IMR-90 (cell line): ENCODE measurements at regions not wholly inside any gene's neighbourhood (a gene's known extent, or its start where the extent isn't known, plus 50 kb on each side); places are given as distances from the start of the nearest gene placed in this dataset.

Experiments
- ATAC-seq: fragments of 200-7000 bp; cut with Tn5 transposase; 2 replicates; pipeline ENCODE4 v1.9.1; 2020; ENCODE audit warnings: low read depth, mild to moderate bottlenecking, moderate library complexity
- BruUV-seq: library from RNA; stranded (reverse); fragments of 400-500 nt; replicated peaks from 2 replicates; lab custom pipeline; 2021; lab: Mats Ljungman, UMichigan
- CTCF ChIA-PET: fragments of 300-600 bp; formaldehyde crosslinking; extraction: SDS; loops from one replicate; lab custom pipeline; 2021; ENCODE audit warnings: antibody characterized with exemption; lab: Yijun Ruan, JAX
- POLR2A ChIA-PET: fragments of 300-600 bp; sonication (Branson Sonifier 250); formaldehyde crosslinking; loops from one replicate; lab custom pipeline; 2022; ENCODE audit warnings: antibody characterized with exemption; ENCODE audit not compliant: unreplicated experiment; lab: Charles Lee
- DNase-seq: peaks from one replicate; pipeline ENCODE4 v3.0.0; 2013
- H2AFZ ChIP-seq: replicated peaks from 2 replicates; pipeline ENCODE3; 2013; ENCODE audit warnings: low read length, mild to moderate bottlenecking; ENCODE audit not compliant: poor library complexity
- H2AK5ac ChIP-seq: 2 replicates; pipeline ENCODE4 v1.6.1; 2013; ENCODE audit warnings: low read depth, low read length, inconsistent platforms
- H2AK9ac ChIP-seq: replicated peaks from 2 replicates; pipeline ENCODE3; 2013; ENCODE audit warnings: mild to moderate bottlenecking, low read depth, low read length, moderate library complexity; ENCODE audit not compliant: poor library complexity
- H2BK120ac ChIP-seq: 2 replicates; pipeline ENCODE4 v1.6.1; 2013; ENCODE audit warnings: low read depth, low read length, inconsistent platforms
- H2BK15ac ChIP-seq: 3 replicates; pipeline ENCODE4 v1.6.1; 2013; ENCODE audit warnings: low read depth, low read length, inconsistent platforms
- H2BK20ac ChIP-seq: 2 replicates; pipeline ENCODE4 v1.6.1; 2013; ENCODE audit warnings: low read depth, mild to moderate bottlenecking, inconsistent platforms, low read length, moderate library complexity
- H2BK5ac ChIP-seq: 2 replicates; pipeline ENCODE4 v1.6.1; 2013; ENCODE audit warnings: mild to moderate bottlenecking, low read depth, low read length, inconsistent platforms; ENCODE audit not compliant: poor library complexity, severe bottlenecking
- H3K14ac ChIP-seq: replicated peaks from 2 replicates; pipeline ENCODE4 v1.6.1; 2013; ENCODE audit warnings: low read depth, low read length, inconsistent platforms
- H3K18ac ChIP-seq: 2 replicates; pipeline ENCODE4 v1.6.1; 2013; ENCODE audit warnings: low read depth, low read length, control low read depth
- H3K23ac ChIP-seq: 2 replicates; pipeline ENCODE4 v1.6.1; 2013; ENCODE audit warnings: low read depth, low read length, inconsistent platforms
- H3K27ac ChIP-seq: 2 replicates; pipeline ENCODE4 v1.5.1; 2013; ENCODE audit warnings: mild to moderate bottlenecking, control low read depth, low read length; ENCODE audit not compliant: insufficient read depth
- H3K27me3 ChIP-seq: 2 replicates; pipeline ENCODE4 v1.6.1; 2013; ENCODE audit warnings: low read length; ENCODE audit not compliant: control insufficient read depth, insufficient read depth
- H3K36me3 ChIP-seq: 2 replicates; pipeline ENCODE4 v1.6.1; 2013; ENCODE audit warnings: low read length, mixed read lengths; ENCODE audit not compliant: control insufficient read depth, insufficient read depth
- H3K4ac ChIP-seq: 2 replicates; pipeline ENCODE4 v1.6.1; 2013; ENCODE audit warnings: low read depth, low read length, inconsistent platforms
- H3K4me1 ChIP-seq: 2 replicates; pipeline ENCODE4 v1.6.1; 2013; ENCODE audit warnings: low read length, mixed read lengths; ENCODE audit not compliant: control insufficient read depth, insufficient read depth
- H3K4me2 ChIP-seq: 2 replicates; pipeline ENCODE4 v1.6.1; 2013; ENCODE audit warnings: low read depth, mild to moderate bottlenecking, control low read depth, low read length, moderate library complexity
- H3K4me3 ChIP-seq: 2 replicates; pipeline ENCODE4 v1.5.1; 2013; ENCODE audit warnings: low read depth, mild to moderate bottlenecking, control low read depth, low read length, moderate library complexity; ENCODE audit not compliant: insufficient read depth
- H3K56ac ChIP-seq: 2 replicates; pipeline ENCODE4 v1.6.1; 2013; ENCODE audit warnings: low read length, inconsistent platforms; ENCODE audit not compliant: insufficient read depth; ENCODE audit errors: extremely low read depth
- H3K79me1 ChIP-seq, 2 experiments: 2 replicates each; pipeline ENCODE4 v1.6.1; 2013; ENCODE audit warnings: low read length in 2 of 2, inconsistent platforms in 1 of 2, low read depth in 1 of 2
- H3K9ac ChIP-seq: 2 replicates; pipeline ENCODE4 v1.6.1; 2013; ENCODE audit warnings: low read depth, low read length, control low read depth
- H3K9me1 ChIP-seq: 2 replicates; pipeline ENCODE4 v1.6.1; 2013; ENCODE audit warnings: low read length, inconsistent platforms; ENCODE audit not compliant: insufficient read depth
- H3K9me3 ChIP-seq: 2 replicates; pipeline ENCODE4 v1.6.1; 2013; ENCODE audit warnings: low read length; ENCODE audit not compliant: control insufficient read depth, insufficient read depth
- H4K20me1 ChIP-seq: 2 replicates; pipeline ENCODE4 v1.6.1; 2013; ENCODE audit warnings: low read length, inconsistent platforms; ENCODE audit not compliant: insufficient read depth
- H4K5ac ChIP-seq: 2 replicates; pipeline ENCODE4 v1.6.1; 2013; ENCODE audit warnings: mild to moderate bottlenecking, low read depth, low read length, control low read depth
- H4K8ac ChIP-seq, 2 experiments: 2 replicates each; pipeline ENCODE4 v1.6.1; 2013; ENCODE audit warnings: low read depth in 2 of 2, low read length in 2 of 2, control low read depth in 1 of 2, inconsistent platforms in 1 of 2
- H4K91ac ChIP-seq: 2 replicates; pipeline ENCODE4 v1.6.1; 2013; ENCODE audit warnings: low read depth, low read length, inconsistent platforms; ENCODE audit not compliant: insufficient read depth
- BHLHE40 ChIP-seq: fragments of 150-350 bp; IDR thresholded peaks from 2 replicates; pipeline ENCODE4 v1.6.1; 2016; ENCODE audit warnings: mild to moderate bottlenecking, low read depth, low read length
- CEBPB ChIP-seq: IDR thresholded peaks from 2 replicates; pipeline ENCODE4 v1.6.1; 2012; ENCODE audit warnings: low read depth, low read length, improper control_type of control experiment
- CHD1 ChIP-seq: IDR thresholded peaks from 2 replicates; pipeline ENCODE4 v1.6.1; 2012; ENCODE audit warnings: low read depth, low read length, improper control_type of control experiment
- ELK1 ChIP-seq: fragments of 150-350 bp; IDR thresholded peaks from 2 replicates; pipeline ENCODE4 v1.6.1; 2016; ENCODE audit warnings: low read depth, mild to moderate bottlenecking, low read length, moderate library complexity, borderline replicate concordance
- FOS ChIP-seq: fragments of 150-350 bp; IDR thresholded peaks from 2 replicates; pipeline ENCODE4 v1.6.1; 2016; ENCODE audit warnings: low read depth, low read length
- MAFK ChIP-seq: IDR thresholded peaks from 2 replicates; pipeline ENCODE4 v1.6.1; 2012; ENCODE audit warnings: low read depth, low read length, improper control_type of control experiment
- MAZ ChIP-seq: IDR thresholded peaks from 2 replicates; pipeline ENCODE4 v1.6.1; 2012; ENCODE audit warnings: low read depth, mild to moderate bottlenecking, low read length, improper control_type of control experiment, moderate library complexity, borderline replicate concordance
- MXI1 ChIP-seq: IDR thresholded peaks from 2 replicates; pipeline ENCODE4 v1.6.1; 2012; ENCODE audit warnings: low read depth, mild to moderate bottlenecking, low read length, moderate library complexity, borderline replicate concordance
- NFE2L2 ChIP-seq: fragments of 150-350 bp; IDR thresholded peaks from 2 replicates; pipeline ENCODE4 v1.6.1; 2016; ENCODE audit warnings: low read depth, mild to moderate bottlenecking, low read length
- RCOR1 ChIP-seq: IDR thresholded peaks from 2 replicates; pipeline ENCODE4 v1.6.1; 2012; ENCODE audit warnings: mild to moderate bottlenecking, low read length, improper control_type of control experiment; ENCODE audit not compliant: insufficient replicate concordance
- RFX5 ChIP-seq: IDR thresholded peaks from 2 replicates; pipeline ENCODE4 v1.8.0; 2012; ENCODE audit warnings: low read depth, mild to moderate bottlenecking, low read length, moderate library complexity
- WGBS, 2 experiments: methylation state at CpG; one replicate each; pipeline versions ENCODE4 v1.1.5 to v1.1.7; 2013; ENCODE audit warnings: missing lambda C conversion rate in 2 of 2; ENCODE audit not compliant: insufficient read length in 1 of 2; ENCODE audit errors: extremely low coverage in 2 of 2; 5-methylcytosine and 5-hydroxymethylcytosine counted together
- dilution Hi-C: fragments of 300-500 bp; cut with HindIII; formaldehyde crosslinking; loops from one replicate; pipeline ENCODE4 v1.14.3; 2018; ENCODE audit warnings: low sequenced_read_pairs; ENCODE audit not compliant: unreplicated experiment
- in situ Hi-C: fragments of 300-500 bp; cut with MboI; formaldehyde crosslinking; loops from 3 replicates; pipeline ENCODE4 v1.14.3; 2019; ENCODE audit warnings: low sequenced_read_pairs, inconsistent platforms, mixed read lengths
- intact Hi-C: fragments of 100-400 bp; cut with micrococcal nuclease; formaldehyde crosslinking; loops from 2 replicates; pipeline ENCODE4 v1.10.0; 2022

GRCh38 chr3:117660941-117661817 is 951.6 kb downstream of the TUSC7 start:
- ChIA-PET POLR2A (interaction anchor here (0.7 kb wide), 2 partner anchors 14 to 156 kb away, joined by 11 to 27 read pairs; no protein-coding TSS in a partner anchor), CTCF (interaction anchor here (0.6 to 1.6 kb wide), 4 partner anchors 10 to 336 kb away, joined by 3 to 4 read pairs (median 4); no protein-coding TSS in a partner anchor)
- BruUV-seq: no TSS peak
- no CpG with 5 or more reads among the region's 2 CpGs for WGBS, 2 experiments
- Histone ChIP-seq H3K4ac (peak overlapping the region; percentile 90; the same call in 1 of the 2 replicates), H3K9me3 (no peaks in the 10 kb centered on the region), H3K4me3 (no peak overlapping the region), H3K23ac (no peak overlapping the region; the same call in 1 of the 2 replicates), H2BK15ac (peak overlapping the region; percentile 98; the same call in 2 of the 3 replicates), H3K56ac (no peak overlapping the region; the same call in 1 of the 2 replicates), H3K14ac (peak overlapping the region; percentile 75), H2BK120ac (peak overlapping the region; percentile 92), H3K79me1 (no peaks in the 10 kb centered on the region), H4K20me1 (no peaks in the 10 kb centered on the region), H2AFZ (no peak overlapping the region), H3K4me1 (peaks cover 11% of the 10 kb centered on the region), H3K18ac (peak overlapping the region; percentile 86; the same call in 1 of the 2 replicates), H2BK20ac (peak overlapping the region; percentile 95), H3K27me3 (no peaks in the 10 kb centered on the region), H4K5ac (peak overlapping the region; percentile 25; the same call in 1 of the 2 replicates), H3K36me3 (no peaks in the 10 kb centered on the region), H3K4me2 (peak overlapping the region; percentile 73; the same call in 1 of the 2 replicates), H2AK9ac (no peak overlapping the region), H4K8ac (peak overlapping the region; percentile 64 to 69; a peak in 3 of 4 replicates), H3K9ac (no peak overlapping the region), H2BK5ac (peak overlapping the region; percentile 94), H4K91ac (peak overlapping the region; percentile 56), H3K9me1 (peaks cover 3% of the 10 kb centered on the region), H3K27ac (peak overlapping the region; percentile 73), H2AK5ac (no peak overlapping the region)
- dilution Hi-C loops: no loop called here
- ATAC-seq (peak; percentile 94), DNase-seq (peak; percentile 80)
- intact Hi-C loops: no loop called here
- in situ Hi-C loops: no loop called here
- TF ChIP-seq CHD1 (no peak), NFE2L2 (no peak), FOS (no peak), CEBPB (no peak), RCOR1 (no peak), RFX5 (no peak), MXI1 (no peak), MAZ (no peak), ELK1 (no peak), BHLHE40 (no peak), MAFK (no peak; the same call in 1 of the 2 replicates)
